Activated naive CD4-positive, alpha-beta T cell treated with anti-CD3 and anti-CD28 coated beads, Interleukin-2, amount 10 ng/mL, durations not matched to agents 7 days and 5 days (primary cell): ENCODE measurements at regions not wholly inside any gene's neighbourhood (a gene's known extent, or its start where the extent isn't known, plus 50 kb on each side); places are given as distances from the start of the nearest gene placed in this dataset.
A peak's percentile ranks its signal among the peaks of the same experiment; 100 is the strongest.

Source experiments
- CTCF ChIA-PET: fragments of 350-600 bp; sonication (Branson Sonifier 250); formaldehyde crosslinking; loops from one replicate; lab custom pipeline; 2021; ENCODE audit warnings: antibody characterized with exemption; lab: Charles Lee
- DNase-seq: peaks from one replicate; pipeline ENCODE4 v3.0.0-alpha.2; 2020
- H3K27ac Mint-ChIP-seq: one replicate; pipeline ENCODE4 v1.8.0; 2021; ENCODE audit warnings: mild to moderate bottlenecking, moderate library complexity, mixed read lengths
- H3K27me3 Mint-ChIP-seq: one replicate; pipeline ENCODE4 v1.8.0; 2021; ENCODE audit warnings: mild to moderate bottlenecking, mixed read lengths
- H3K36me3 Mint-ChIP-seq: one replicate; pipeline ENCODE4 v1.8.0; 2021; ENCODE audit warnings: mixed read lengths
- H3K4me1 Mint-ChIP-seq: one replicate; pipeline ENCODE4 v1.8.0; 2021; ENCODE audit warnings: mixed read lengths
- H3K4me3 Mint-ChIP-seq: one replicate; pipeline ENCODE4 v1.8.0; 2021; ENCODE audit warnings: mild to moderate bottlenecking, moderate library complexity, mixed read lengths
- H3K9me3 Mint-ChIP-seq: one replicate; pipeline ENCODE4 v1.8.0; 2021; ENCODE audit warnings: mixed read lengths

DNA sequence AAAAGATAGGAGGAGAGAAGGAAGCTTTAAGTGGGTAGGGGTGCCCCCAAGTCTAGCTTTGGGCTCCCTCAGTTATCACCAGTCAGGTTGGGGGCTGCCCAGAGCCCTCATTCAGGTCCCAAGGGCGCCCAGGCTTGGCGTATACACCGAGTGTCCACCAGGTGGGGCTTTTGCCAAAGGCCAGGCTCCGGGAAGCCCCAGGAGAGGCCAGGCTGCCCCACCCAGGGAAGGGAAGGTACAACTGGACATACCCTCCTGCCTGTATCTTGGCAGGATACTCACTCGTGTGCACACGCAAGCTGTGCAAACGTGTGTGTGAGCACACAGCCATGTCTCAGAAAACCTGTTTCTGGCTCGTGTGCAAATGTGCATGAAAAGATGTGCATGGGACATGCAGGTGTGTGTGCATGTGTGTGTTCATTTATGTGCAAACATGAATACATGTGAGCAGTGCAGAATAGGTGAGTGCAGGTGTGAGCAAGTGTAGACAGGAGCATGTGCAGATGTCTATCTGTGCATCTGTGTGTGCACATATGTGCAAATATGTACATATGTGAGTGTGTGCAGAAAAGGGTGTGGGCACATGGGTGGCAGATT, 103.9 kb upstream of the MYL2 start:
- peak; percentile 66 for DNase-seq
- no peak overlapping the region for H3K27ac Mint-ChIP-seq
- CTCF ChIA-PET = interaction anchor here (0.9 to 2.2 kb wide), 5 partner anchors 34 to 276 kb away, joined by 3 to 11 read pairs (median 4); no protein-coding TSS in a partner anchor
- no peaks in the 10 kb centered on the region for H3K4me1 Mint-ChIP-seq
- no peaks in the 10 kb centered on the region for H3K36me3 Mint-ChIP-seq
- no peaks in the 10 kb centered on the region for H3K9me3 Mint-ChIP-seq
- H3K27me3 Mint-ChIP-seq = peaks cover 82% of the 10 kb centered on the region
- H3K4me3 Mint-ChIP-seq = no peak overlapping the region

GRCh38 chr12:111022386-111022785, 102.0 kb upstream of the MYL2 start:
- peaks cover 74% of the 10 kb centered on the region for H3K27me3 Mint-ChIP-seq
- CTCF ChIA-PET = interaction anchor here (0.6 to 2.2 kb wide), 4 partner anchors 148 to 1818 kb away, joined by 3 to 11 read pairs (median 3); no protein-coding TSS in a partner anchor
- no peaks in the 10 kb centered on the region for H3K36me3 Mint-ChIP-seq
- H3K4me1 Mint-ChIP-seq = no peaks in the 10 kb centered on the region
- no peak overlapping the region for H3K4me3 Mint-ChIP-seq
- H3K27ac Mint-ChIP-seq = no peak overlapping the region
- no peaks in the 10 kb centered on the region for H3K9me3 Mint-ChIP-seq
- no peak for DNase-seq

GRCh38 chr12:111014547-111014946, 94.2 kb upstream of the MYL2 start:
- Mint-ChIP-seq H3K36me3 (no peaks in the 10 kb centered on the region), H3K27me3 (peaks cover 38% of the 10 kb centered on the region), H3K4me1 (no peaks in the 10 kb centered on the region), H3K4me3 (no peak overlapping the region), H3K27ac (no peak overlapping the region), H3K9me3 (peaks cover 4% of the 10 kb centered on the region)
- no peak for DNase-seq
- CTCF ChIA-PET = no interaction called here

GRCh38 chr12:111012918-111013317, 92.5 kb upstream of the MYL2 start:
- Mint-ChIP-seq H3K9me3 (peaks cover 4% of the 10 kb centered on the region), H3K4me1 (no peaks in the 10 kb centered on the region), H3K27ac (no peak overlapping the region), H3K36me3 (no peaks in the 10 kb centered on the region), H3K27me3 (peaks cover 33% of the 10 kb centered on the region), H3K4me3 (no peak overlapping the region)
- CTCF ChIA-PET = no interaction called here
- no peak for DNase-seq

GRCh38 chr12:111011999-111012600, 91.7 kb upstream of the MYL2 start:
- H3K4me1 Mint-ChIP-seq = no peaks in the 10 kb centered on the region
- no peak overlapping the region for H3K4me3 Mint-ChIP-seq
- peaks cover 4% of the 10 kb centered on the region for H3K9me3 Mint-ChIP-seq
- no peak overlapping the region for H3K27ac Mint-ChIP-seq
- CTCF ChIA-PET = no interaction called here
- DNase-seq = no peak
- no peaks in the 10 kb centered on the region for H3K36me3 Mint-ChIP-seq
- H3K27me3 Mint-ChIP-seq = peaks cover 32% of the 10 kb centered on the region

DNA sequence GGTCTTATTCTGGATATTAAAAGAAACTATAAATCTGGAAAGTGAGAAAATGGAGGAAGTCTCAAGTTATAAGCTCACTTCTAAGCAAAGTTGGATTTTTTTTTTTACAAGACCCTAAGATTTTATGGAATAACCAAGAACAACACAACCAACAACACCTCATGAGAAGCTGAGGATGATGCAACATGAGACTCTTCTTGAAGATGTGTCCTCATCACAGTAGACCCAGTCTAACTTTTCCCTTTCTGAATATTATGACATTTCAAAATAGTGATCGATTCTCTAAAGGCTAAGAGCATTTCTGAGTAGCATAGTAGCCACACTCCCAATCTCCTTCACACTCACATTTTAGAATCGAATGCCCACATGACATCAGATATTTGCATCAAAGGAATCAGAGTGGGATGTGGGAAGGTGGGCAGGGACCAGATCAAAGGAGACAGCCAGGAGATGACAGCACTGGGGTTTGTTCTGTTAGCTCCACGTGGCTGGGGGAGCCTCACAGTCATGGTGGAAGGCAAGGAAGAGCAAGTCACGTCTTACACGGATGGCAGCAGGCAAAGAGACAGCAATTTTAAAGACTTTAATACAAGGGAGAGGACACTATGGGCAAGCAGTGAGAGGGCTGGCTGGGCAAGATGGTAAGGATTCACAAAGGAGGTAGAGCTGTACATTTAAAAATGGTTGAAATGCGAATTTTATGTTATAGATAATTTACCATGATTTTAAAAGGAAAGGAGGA, 90.7 kb upstream of the MYL2 start:
- Mint-ChIP-seq H3K4me3 (no peak overlapping the region), H3K36me3 (no peaks in the 10 kb centered on the region), H3K27ac (no peak overlapping the region), H3K27me3 (peaks cover 32% of the 10 kb centered on the region), H3K9me3 (peaks cover 4% of the 10 kb centered on the region), H3K4me1 (no peaks in the 10 kb centered on the region)
- CTCF ChIA-PET = no interaction called here
- DNase-seq = no peak

- CTCF ChIA-PET = no interaction called here
Measured at GRCh38 chr12:111010061-111010460, 89.7 kb upstream of the MYL2 start.

DNA sequence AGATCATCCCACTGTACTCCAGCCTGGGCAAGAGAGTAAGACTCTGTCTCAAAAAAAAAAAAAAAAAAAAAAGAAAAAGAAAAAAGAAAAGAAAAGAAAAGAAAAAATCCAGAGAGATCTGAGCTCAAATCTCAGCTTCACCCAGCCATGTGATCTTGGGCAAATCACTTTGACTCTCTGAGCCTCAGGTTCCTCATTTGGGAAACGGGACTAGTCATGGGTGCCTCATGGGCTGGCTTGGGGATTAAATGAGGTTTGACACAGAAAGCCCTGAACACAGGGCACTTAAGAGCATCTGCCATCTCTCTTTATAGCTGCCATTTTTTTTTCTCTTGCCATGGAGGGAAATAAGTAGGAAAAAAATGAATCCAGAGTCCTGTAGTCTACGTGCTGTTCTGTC, 86.2 kb upstream of the MYL2 start:
- no peak overlapping the region for H3K4me3 Mint-ChIP-seq
- H3K4me1 Mint-ChIP-seq = no peaks in the 10 kb centered on the region
- no peak for DNase-seq
- H3K27ac Mint-ChIP-seq = no peak overlapping the region
- H3K36me3 Mint-ChIP-seq = no peaks in the 10 kb centered on the region
- H3K27me3 Mint-ChIP-seq = peaks cover 29% of the 10 kb centered on the region
- CTCF ChIA-PET = interaction anchor here (0.6 kb wide), 1 partner anchor 20 kb away, joined by 3 read pairs; no protein-coding TSS in a partner anchor
- peaks cover 4% of the 10 kb centered on the region for H3K9me3 Mint-ChIP-seq

More at GRCh38 chr12:111010061-111010460, 89.7 kb upstream of the MYL2 start:
- H3K27ac Mint-ChIP-seq = no peak overlapping the region
- peaks cover 4% of the 10 kb centered on the region for H3K9me3 Mint-ChIP-seq
- H3K4me3 Mint-ChIP-seq = no peak overlapping the region
- no peaks in the 10 kb centered on the region for H3K36me3 Mint-ChIP-seq
- DNase-seq = no peak
- H3K4me1 Mint-ChIP-seq = no peaks in the 10 kb centered on the region
- H3K27me3 Mint-ChIP-seq = peaks cover 31% of the 10 kb centered on the region

GRCh38 chr12:110998971-110999370, 78.6 kb upstream of the MYL2 start:
- Mint-ChIP-seq H3K27me3 (peaks cover 11% of the 10 kb centered on the region), H3K4me1 (no peaks in the 10 kb centered on the region), H3K4me3 (no peak overlapping the region)

GRCh38 chr12:110998165-110998564, 77.8 kb upstream of the MYL2 start:
- Mint-ChIP-seq H3K36me3 (peaks cover 2% of the 10 kb centered on the region), H3K27ac (no peak overlapping the region), H3K4me3 (no peak overlapping the region), H3K9me3 (peaks cover 16% of the 10 kb centered on the region), H3K27me3 (peaks cover 9% of the 10 kb centered on the region), H3K4me1 (no peaks in the 10 kb centered on the region)
- DNase-seq = no peak
- CTCF ChIA-PET = no interaction called here

More at GRCh38 chr12:110998971-110999370, 78.6 kb upstream of the MYL2 start:
- no peak for DNase-seq
- Mint-ChIP-seq H3K9me3 (peaks cover 16% of the 10 kb centered on the region), H3K36me3 (peaks cover 2% of the 10 kb centered on the region), H3K27ac (no peak overlapping the region)
- CTCF ChIA-PET = no interaction called here

GRCh38 chr12:110996415-110996814, 76.0 kb upstream of the MYL2 start:
- H3K27ac Mint-ChIP-seq = no peak overlapping the region
- H3K4me3 Mint-ChIP-seq = no peak overlapping the region
- H3K9me3 Mint-ChIP-seq = peaks cover 16% of the 10 kb centered on the region
- DNase-seq = no peak
- peaks cover 2% of the 10 kb centered on the region for H3K36me3 Mint-ChIP-seq
- H3K27me3 Mint-ChIP-seq = peaks cover 9% of the 10 kb centered on the region
- CTCF ChIA-PET = no interaction called here
- H3K4me1 Mint-ChIP-seq = no peaks in the 10 kb centered on the region

GRCh38 chr12:110995615-110996014, 75.2 kb upstream of the MYL2 start:
- Mint-ChIP-seq H3K4me3 (no peak overlapping the region), H3K4me1 (no peaks in the 10 kb centered on the region), H3K36me3 (peaks cover 2% of the 10 kb centered on the region), H3K27ac (no peak overlapping the region), H3K9me3 (peaks cover 16% of the 10 kb centered on the region), H3K27me3 (peaks cover 8% of the 10 kb centered on the region)
- no peak for DNase-seq
- CTCF ChIA-PET = no interaction called here

DNA sequence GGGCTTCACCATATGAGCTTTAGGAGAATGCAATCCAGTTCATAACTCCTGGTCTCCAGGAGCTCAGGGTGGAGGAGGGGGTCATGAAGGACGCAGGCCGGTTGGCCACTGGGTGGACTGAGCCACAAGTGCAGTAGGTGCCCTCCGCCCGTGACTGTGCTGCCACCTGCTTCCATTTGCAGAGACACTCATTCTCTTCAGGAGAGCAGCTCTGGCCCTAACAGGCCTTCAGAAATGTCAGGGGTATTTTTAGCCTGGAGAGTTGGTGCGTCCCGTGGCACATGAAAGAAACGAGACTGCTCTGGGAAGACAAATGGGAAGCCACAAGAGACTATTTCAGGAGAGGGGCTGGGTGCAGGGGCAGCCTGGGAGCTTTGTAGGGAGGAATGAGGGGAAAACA, 74.6 kb upstream of the MYL2 start:
- no peak for DNase-seq
- CTCF ChIA-PET = no interaction called here
- Mint-ChIP-seq H3K4me1 (no peaks in the 10 kb centered on the region), H3K27me3 (peaks cover 8% of the 10 kb centered on the region), H3K4me3 (no peak overlapping the region), H3K9me3 (peaks cover 16% of the 10 kb centered on the region), H3K27ac (no peak overlapping the region), H3K36me3 (peaks cover 2% of the 10 kb centered on the region)

GRCh38 chr12:110993434-110993833, 73.1 kb upstream of the MYL2 start:
- DNase-seq = no peak
- Mint-ChIP-seq H3K36me3 (peaks cover 2% of the 10 kb centered on the region), H3K4me1 (no peaks in the 10 kb centered on the region), H3K27ac (no peak overlapping the region), H3K9me3 (peaks cover 13% of the 10 kb centered on the region), H3K27me3 (peaks cover 7% of the 10 kb centered on the region), H3K4me3 (no peak overlapping the region)
- CTCF ChIA-PET = no interaction called here
